CD4-positive, alpha-beta T cell treated with Interleukin-15 for 4 hours (primary cell): ENCODE measurements at regions not wholly inside any gene's neighbourhood (a gene's known extent, or its start where the extent isn't known, plus 50 kb on each side); places are given as distances from the start of the nearest gene placed in this dataset.

ENCODE experiments used
- DNase-seq: peaks from one replicate; pipeline ENCODE4 v3.0.0-alpha.2; 2020; ENCODE audit warnings: low spot score

DNA sequence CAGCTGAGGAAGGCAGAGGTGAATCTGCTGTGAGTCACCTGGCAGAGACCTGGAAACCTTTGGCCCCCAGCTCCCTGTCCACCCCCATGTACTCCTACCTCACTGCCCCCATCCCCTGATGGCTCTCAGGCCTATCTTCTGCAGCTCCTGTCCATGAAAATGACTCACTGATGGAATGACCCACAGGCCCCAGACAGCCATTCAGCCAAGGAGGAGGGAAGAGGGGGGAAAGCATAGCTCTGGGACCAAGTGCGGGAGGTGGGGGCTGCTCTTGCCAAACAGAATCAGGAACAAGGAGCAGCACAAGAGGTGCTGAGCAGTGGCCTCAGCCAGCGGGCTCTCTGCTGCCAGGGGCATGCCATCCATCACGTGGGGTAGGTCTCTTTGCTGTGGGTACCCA is 111.4 kb upstream of the C1QTNF9B start:
- no peak for DNase-seq

DNA sequence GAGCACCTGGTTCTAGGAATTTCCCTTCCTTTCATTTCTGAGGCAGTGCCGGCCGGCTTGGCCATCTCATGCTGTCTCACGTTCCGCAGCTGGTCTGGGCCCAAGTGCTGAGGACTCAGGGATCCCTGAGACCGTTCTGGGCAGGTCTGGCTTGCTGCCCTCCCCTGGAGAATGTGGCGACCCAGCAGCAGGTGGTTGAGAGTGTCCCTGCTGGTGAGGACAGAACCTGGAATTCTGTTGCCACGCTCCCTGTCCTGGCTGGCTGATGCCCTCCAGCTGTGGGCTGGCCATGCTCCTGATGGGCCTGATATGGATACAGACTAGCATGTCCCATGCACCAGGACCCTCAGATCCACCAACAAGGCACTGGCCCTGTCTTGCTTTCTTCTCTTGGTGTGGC is 114.0 kb upstream of the C1QTNF9B start:
- DNase-seq = no peak

DNA sequence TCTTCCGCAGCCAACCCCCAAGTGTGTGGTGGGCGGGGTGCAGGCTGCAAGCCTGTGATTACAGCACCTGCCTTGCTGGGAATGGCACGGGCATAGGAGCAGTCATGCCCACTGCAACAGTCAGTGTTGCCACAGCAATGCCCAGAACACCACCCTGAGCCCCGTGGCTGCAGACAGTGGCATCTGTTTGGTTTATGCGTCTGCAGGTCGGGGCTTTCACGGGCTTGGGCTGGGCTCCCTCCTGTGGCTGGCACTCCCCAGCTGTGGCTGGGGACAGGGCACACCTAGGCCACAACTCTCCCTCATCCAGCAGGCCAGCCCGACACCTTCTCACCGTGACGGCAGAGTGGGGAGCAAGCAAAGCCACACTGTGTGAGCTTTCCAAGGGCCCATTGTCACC is 115.3 kb upstream of the C1QTNF9B start:
- DNase-seq = no peak

DNA sequence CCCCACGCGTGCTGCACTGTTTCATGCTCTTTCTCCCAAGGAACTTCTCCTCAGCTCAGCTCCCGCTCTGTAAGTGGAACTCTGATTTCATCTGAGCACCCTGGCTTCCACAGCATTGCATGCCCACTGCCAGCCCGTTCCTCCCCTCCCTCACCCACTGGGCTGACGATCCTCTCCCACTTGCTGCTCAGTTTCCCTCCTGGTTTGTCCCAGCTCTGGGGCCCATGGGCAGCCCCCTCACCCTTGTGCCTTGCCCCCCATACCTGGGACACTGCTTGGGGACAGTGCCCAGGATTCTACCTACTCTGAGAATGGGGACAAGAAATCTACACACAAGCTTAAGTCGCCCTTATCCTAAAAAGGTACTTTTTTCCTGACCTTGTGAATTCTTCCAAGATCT is 115.9 kb upstream of the C1QTNF9B start:
- no peak for DNase-seq

DNA sequence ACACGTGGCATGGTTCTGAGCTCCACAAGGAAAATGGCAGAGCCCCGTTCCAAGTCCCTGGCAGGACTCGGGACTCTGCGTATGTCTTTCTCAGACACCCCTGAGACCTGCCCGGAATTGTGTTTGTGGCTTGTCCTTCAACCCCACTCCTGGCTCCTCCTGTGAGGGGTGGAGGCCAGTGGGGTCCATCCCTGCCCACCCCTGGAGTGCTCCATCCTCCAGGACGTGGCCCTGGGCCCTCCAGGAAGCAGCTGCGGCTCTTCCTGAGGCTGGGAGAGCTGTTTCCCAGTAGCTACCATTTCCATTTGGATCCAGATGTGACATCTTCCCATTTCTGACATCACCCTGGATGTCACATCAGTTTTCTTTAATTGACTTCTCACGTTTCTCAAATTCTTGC is 118.7 kb upstream of the C1QTNF9B start:
- no peak for DNase-seq

DNA sequence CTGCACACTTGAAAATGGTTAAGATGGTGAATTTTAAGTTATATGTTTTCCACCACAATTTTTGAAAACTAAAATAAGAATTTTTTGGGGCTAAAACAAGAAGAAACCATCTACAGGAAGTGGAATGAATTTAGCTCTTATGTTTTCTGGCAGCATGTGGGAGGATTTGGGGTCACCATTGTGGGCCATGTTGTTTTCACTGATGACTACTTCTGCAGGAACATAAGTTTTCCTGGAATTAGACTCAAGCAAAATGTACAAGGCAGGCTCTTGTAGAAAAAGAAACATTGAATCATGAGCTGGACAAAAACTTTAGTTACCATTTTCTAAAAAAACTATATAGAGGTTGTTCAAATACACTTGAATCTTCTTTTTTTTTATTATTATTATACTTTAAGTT is 125.3 kb upstream of the C1QTNF9B start:
- no peak for DNase-seq

DNA sequence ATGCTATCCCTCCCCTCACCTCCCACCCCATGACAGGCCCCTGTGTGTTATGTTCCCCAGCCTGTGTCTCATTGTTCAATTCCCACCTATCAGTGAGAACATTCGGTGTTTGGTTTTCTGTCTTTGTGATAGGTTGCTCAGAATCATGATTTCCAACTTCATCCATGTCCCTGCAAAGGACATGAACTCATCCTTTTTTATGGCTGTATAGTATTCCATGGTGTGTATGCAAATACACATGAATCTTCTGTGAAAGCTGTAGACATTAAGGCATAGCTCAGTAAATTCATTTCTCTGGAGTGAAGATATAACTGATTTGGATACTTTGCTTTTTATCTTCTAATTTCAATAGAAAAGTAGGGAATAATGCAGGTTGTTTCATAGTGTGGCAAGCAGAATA is 125.8 kb upstream of the C1QTNF9B start:
- no peak for DNase-seq

DNA sequence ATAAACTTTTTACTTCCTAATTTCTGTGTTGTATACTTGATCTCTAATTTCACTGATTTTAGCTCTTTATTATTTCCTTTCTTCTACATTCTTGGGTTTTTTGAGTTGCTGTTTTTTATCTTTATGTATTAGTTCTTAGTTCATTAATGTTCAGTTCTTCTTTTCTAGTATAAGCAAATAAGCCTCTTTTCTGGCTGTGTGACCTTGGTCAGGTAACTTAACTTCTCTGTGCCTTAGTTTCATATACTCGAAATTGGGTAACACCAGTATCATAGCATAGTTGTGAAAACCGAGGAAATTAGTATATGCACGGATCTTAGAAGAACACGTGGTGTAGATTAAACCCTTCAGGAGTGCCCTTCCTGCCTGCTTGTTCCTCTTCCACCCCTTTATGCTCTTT is 130.2 kb upstream of the C1QTNF9B start:
- no peak for DNase-seq

DNA sequence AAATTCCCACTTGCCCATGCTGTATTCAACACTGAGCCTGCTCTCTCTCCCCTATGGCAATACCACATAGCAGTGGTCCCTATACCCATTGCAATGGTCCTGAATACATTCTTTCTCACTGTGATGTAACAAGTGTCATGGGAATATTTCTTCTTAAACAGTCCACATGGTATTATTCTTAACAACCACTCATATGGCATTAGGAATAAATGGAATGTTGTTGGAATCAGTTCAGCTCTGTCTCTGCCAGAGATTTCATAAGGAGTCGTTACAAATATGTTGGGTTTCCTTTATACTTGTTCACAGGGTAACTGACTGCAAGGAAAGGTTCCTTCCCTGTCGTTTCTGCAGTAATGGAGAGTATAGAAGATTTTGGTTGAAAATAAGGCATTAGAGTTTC is 128.3 kb upstream of the SPATA13 start:
- no peak for DNase-seq

DNA sequence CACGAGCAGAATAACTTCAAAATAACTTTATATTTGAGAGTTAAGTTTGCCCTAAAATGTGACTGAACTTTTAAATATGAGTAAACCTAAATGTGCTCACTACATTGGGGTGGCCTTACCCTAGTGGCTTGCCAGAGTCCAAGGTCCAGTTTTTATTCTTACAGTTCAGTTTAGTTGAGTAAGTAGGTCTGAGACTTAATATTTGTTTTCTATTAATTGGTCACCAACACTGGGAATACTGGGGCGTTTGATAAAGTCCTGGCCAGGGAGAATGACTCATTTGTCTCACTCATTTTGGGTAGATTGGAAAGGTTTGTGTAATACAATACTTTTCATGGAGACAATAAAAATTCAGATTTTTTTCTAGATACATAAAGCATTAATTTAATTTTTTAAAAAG is 127.8 kb upstream of the SPATA13 start:
- DNase-seq = no peak

DNA sequence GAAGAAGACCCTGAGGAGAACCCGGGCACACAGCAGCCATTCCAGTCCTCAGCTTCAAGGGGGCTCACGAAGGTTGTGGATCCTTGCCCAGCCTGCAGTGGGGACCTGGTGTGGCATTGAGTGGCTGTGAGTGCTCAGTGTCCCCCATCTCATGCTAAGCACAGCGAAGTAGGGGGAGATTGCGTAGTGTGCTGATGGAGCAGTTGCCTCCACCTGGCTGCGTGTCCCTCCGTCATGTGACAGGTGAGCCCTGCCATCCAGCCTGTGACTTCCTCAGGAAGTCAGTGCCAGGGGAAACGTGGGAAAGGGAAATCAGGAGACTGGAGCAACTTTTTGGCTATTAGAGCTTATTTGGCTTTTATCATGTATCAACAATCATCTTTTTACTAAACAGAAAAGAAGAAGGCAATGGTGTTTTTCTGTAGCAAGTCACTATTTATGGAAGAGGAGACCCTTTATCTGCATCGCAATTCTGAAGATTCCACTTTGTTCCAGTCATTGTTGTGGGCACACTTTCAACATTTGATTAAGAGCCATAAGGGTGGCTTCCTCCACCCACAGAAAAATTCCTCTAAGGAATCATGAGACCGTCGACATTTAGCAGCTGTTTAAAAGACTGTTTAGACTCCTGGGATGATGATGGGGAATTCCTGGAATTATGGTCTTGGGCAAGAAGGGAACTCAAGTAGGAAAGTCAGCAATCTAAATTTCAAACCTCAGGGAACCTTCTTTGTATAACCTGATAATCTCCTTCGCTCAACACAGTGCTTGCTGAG is 126.8 kb upstream of the SPATA13 start:
- DNase-seq = no peak

DNA sequence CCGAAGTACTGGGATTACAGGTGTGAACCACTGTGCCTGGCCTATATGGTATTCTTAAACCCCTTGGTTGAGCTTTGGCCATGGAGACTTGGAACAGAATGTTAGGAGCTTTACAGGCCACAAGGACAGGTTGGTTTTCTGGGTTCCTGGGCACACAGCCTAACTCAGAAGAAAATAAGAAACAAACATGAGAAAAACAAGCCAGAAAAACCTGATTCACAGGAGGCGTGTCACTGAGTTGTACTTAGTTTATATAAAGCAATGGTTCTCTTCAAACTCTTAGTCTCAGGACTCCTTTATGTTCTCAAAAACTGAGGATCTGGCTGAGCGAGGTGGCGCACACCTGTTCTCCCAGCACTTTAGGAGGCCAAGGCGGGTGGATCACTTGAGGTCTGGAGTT is 125.1 kb upstream of the SPATA13 start:
- no peak for DNase-seq

DNA sequence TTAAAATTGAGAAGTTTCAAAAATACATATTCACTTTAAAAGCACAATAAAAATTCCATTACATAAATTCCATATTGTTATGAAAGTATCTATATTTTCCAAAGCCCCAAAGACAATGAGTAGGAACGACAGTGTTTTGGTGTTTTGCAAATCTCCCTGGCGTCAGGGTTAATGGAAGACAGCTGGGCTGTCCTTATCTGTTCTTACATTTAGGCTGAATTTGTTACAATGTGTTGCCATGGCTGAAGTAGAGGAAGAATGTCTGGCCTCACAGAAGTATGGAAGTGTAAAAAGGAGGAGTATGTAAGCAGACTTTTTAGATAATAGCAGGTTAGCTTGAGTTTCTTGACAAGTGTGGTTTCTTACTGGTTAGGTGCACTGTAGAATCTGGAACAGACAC is 124.4 kb upstream of the SPATA13 start:
- DNase-seq = no peak

DNA sequence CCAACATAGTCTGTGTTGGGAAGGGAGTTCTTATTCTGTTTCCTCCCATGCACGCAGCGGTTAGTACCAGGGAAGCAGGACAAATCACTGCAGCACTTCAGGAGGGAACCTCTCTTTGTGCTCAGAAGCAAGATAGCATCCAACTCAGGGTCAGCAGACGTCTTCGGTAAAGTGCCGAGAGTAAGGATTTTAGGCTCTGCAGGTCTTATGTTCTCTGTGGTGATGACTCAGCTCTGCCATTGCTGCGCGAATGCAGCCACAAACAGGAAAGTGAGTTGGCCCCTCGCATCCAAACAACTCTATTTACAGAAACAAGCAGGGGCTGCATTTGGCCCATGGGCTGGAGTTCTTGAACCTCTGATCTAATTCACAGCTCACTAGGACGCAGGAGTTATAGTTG is 122.1 kb upstream of the SPATA13 start:
- no peak for DNase-seq

DNA sequence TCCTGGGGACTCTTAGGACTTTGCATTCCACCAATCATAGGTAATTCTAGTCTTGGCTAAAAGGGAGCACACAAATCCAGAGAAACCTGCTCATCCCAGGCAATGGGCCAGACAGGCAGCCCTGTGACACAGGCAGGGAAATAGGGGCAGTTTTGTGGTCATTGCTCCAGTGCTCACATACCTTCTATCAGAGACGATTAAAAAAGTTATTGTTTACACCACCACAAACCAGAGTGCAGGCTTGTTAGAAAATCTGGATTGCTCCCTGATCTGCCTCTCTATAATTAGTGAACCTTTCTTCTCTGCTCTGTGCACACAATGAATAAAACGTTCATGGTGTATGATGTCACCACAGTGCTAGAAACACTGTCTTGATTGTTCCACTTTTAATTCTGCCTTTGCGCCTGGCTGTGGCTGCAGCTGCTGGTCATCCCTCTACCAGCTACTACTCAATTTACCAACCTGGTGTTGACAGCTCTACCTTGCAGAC is 121.6 kb upstream of the SPATA13 start:
- DNase-seq = no peak

DNA sequence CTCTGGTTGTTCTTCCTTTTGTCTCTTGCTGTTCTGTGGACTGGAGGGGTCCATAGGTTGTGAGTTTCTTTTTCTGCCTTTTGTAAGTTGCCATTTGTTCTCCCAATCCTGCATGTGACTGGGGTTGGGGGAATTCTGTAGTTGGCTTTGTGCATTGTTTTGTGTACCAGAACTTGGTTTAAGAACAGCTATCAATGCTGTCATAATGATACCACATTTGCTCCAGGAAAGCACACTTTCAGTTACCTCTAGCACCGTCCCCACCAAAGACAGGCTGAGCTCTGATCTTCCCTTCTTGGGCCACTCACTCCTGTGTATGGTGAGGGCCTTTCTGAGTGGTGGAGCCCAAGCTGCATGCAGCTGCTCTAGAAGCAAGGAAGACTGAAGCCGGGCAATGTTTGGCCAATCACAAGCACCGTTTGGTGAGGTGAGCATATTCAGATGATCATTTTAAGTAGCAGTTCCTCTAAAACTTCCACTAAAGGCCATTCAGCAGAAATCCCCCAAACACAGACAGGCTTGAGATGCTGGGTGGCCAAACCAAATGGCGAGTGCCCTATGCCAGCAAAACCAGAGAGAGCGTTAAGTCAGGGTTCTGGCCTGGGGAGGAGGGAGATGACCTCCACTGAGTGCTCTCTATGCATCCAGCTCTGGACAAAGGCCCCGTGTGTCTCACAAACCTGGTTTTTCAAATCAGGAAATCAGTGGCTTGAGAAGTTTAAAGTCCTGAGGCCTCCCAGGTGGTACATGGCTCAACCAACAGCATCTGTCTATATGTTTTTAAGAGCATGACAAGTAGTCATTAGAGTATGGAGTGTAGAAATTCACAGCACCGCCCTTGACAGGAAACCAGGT is 120.7 kb upstream of the SPATA13 start:
- DNase-seq = no peak

DNA sequence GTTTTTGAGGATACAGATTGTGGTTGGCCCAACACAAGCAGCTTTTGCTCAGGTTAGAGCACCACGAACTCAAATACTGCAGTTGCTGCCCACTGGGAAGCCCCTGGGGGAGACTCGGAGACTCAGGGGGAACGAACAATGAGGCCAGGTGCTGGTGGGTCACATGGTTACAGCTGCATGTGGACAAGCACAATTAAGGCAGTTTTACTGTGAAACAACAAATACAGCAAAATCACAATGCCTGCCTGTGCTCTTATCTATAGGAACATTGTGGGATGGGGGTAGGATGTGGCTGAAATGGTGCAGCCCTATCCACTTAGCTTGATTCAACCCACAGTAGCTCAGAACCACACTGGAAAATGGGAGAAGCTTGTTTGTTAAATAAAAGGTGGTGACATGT is 119.7 kb upstream of the SPATA13 start:
- DNase-seq = no peak

DNA sequence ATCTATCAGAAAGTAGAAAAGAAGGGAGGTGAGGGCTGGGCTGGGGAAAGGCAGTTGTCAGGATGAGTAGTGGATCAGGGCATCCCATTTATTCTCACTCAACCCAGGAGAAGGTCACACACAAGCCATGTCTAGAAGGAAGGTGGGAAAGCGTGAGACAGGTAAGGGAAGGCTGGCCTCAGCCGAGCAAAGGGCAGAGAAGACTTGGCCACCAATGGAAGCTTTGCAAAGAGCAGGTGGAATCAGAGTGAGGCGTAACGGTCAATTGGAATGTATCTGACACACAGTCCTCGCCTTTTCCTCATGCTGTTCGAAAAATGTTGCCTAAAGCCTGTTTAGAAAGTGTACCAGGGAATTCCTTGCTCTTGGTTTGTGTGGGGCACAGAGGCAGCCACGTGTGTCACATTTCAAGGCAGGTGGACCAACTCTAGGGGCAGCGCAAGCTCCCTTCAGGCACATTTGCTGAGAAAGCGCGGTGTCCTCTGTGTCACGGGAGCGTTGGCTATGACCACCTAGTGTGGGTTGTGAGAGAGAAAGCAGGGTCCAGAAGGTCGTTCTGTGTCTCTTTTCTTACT is 118.8 kb upstream of the SPATA13 start:
- no peak for DNase-seq

DNA sequence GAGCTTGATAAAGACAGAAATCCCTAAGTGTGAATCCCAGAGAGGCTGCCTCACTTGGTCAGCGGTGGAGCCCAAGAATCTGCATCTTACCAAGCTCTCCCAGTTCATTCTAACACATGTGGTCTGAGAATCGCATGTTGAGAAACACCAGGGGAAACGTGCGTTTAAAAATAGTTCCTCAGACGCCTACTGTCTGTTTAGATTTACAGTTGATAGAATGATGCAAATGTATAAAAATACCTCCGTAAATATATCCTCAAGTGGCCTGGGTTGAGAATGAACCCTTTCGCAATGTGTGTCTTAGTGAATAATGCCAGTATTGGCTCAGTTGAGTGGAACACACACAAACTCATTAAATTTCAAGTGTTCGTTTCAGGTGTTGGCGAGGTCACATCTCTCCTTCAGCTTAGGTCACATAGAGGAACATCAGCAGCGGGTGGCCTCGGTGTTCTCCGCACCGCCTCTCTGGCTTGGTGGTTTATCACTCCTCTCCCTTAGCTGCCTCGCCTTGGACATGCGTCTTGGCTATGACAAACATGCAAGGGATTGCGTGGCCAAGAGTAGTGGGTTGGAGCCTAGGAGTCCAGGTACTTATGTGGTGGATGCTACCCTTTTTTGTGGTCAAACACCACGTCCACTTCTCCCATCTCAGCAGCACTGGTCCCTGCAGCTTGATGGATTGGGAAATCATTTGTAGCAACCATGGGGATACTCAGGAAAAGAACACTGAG is 117.6 kb upstream of the SPATA13 start:
- DNase-seq = no peak

DNA sequence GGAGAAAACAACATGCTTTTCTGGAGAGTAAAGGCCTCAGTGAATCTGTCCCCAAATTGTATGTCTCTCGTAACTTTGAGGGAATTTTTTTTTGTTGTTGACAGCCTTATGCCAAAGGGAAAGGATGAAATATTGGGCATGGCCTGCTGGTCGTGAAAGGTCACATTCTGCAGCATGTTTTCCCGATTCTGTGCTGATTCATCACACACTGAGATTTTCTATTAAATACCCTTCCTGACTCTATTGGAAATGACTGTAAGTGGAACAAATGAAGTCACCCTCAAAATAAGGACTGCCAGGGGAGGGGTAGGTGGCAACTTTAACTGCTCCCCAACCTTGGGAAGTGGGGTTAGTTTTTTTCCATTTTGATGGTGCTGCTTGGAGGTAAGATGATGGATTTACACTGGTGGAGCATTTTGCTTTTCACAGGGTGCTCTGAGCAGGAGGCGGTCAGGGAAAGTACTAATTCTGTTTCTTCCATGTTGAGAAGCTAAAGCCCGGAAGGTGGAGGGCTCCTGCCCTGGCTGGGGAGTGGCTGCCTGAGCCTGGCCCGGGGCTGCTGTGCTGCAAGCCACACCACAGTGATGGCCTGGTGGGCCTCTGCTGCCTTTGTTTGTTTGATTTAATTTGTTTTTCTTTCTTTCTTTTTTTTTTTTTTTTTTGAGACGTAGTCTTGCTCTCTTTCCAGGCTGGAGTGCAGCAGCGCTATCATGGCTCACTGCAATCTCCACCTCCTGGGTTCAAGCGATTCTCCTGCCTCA is 116.8 kb upstream of the SPATA13 start:
- no peak for DNase-seq

DNA sequence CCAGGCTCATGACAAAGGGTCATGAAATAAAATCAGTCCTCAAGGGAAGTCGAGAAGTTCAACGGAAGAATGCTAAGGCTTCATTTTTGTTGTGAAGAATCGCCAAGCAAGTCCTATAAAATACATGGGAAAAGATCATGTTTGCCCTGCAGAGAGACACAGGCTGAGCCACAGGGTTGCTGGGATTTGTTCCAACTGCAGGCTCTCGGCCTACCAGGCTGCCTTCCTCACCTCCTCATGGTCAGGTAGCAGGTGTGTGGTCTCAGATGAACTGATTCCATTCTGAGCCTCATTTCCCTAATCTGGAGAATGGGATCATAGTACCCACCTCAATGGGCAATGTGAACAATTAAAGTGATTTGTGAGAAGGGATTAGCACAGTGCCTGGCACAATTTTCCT is 114.9 kb upstream of the SPATA13 start:
- no peak for DNase-seq

DNA sequence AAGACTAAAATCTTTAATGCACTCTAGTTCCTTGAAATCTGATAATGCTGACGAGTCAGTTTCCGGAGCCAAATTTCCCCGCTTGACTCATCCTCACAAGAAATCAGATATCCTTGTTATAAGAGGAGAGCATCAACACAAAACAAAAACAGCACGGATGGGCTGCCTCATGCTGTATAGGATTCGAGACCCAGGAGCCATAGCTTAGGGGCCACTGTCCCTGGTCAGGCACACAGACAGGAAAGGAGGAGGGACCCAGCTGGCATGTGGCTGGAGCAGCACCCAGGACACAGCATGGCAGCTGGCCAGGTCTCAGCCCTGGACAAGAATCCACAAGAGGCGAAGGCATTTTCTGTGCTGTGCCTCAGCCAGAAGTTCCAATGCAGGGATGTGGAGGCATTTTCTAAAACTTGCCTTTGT is 110.2 kb upstream of the SPATA13 start:
- DNase-seq = no peak
